ENCODE measurements at regions not wholly inside any gene's neighbourhood (a gene's known extent, or its start where the extent isn't known, plus 50 kb on each side); places are given as distances from the start of the nearest gene placed in this dataset.

GRCh38 chr6:4282926-4283325 is 147.6 kb upstream of the ECI2 start:
- TF ChIP-seq EZH2 (IDR thresholded peaks at IDR 0.05; ENCODE audit: insufficient read depth, poor library complexity, severe bottlenecking) (no peak), EZH2phosphoT487 (IDR thresholded peaks at IDR 0.05; ENCODE audit: insufficient read depth, low read depth) (no peak)

All from GM23248 (cell line).